ENCODE measurements at regions not wholly inside any gene's neighbourhood (a gene's known extent, or its start where the extent isn't known, plus 50 kb on each side); places are given as distances from the start of the nearest gene placed in this dataset.

DNA sequence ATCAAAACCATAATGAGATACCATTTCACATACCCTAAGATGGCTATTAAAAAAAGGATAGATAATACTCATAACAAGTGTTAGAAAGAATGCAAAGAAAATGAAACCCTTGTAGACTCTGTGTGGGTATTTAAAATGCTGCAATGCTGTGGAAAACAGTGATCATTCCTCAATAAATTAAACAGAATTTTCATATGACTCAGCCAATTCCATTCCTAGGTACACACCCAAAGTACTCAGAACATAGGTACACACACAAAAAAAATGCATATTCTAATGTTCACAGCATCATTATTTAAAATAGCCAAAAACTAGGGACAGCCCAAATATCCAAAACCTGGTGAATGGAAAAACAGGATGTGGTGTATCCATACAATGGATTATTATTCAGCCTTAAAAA lies 502.3 kb downstream of the KCNJ3 start:
- DNase-seq, result no peak

DNA sequence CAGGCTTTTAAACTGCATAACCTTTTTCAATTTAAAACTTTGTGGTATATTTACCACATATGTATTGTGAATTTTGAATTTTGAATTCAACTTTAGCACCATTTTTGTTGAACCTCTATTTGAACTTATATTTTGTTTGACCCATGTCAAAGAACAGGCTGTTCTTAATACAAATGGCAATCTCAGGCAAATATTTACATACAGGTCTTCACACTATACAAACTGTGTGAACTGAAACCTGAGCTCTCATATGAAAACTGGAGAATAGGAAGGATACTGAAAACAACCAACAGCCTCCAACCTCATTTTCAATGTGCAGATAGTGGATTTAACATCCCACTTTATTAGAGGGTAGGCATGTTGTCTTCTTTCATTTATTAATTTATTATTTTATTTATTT lies 491.8 kb downstream of the KCNJ3 start:
- TF ChIP-seq, protein P1, sequence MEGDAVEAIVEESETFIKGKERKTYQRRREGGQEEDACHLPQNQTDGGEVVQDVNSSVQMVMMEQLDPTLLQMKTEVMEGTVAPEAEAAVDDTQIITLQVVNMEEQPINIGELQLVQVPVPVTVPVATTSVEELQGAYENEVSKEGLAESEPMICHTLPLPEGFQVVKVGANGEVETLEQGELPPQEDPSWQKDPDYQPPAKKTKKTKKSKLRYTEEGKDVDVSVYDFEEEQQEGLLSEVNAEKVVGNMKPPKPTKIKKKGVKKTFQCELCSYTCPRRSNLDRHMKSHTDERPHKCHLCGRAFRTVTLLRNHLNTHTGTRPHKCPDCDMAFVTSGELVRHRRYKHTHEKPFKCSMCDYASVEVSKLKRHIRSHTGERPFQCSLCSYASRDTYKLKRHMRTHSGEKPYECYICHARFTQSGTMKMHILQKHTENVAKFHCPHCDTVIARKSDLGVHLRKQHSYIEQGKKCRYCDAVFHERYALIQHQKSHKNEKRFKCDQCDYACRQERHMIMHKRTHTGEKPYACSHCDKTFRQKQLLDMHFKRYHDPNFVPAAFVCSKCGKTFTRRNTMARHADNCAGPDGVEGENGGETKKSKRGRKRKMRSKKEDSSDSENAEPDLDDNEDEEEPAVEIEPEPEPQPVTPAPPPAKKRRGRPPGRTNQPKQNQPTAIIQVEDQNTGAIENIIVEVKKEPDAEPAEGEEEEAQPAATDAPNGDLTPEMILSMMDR (IDR thresholded peaks at IDR 0.05), result no peak
- no peak for TF ChIP-seq POLR2A (IDR thresholded peaks at IDR 0.05)
- TF ChIP-seq POLR2AphosphoS5 (IDR thresholded peaks at IDR 0.05), result no peak
- no peak for TF ChIP-seq EP300 (IDR thresholded peaks at IDR 0.05; ENCODE audit: low read depth)
- no peak for DNase-seq
- no peaks in the 10 kb centered on the region for H3K27me3 ChIP-seq
- intact Hi-C loops (cut with DNase I; ENCODE audit: low total_unique reads), result no loop called here
- no peaks in the 10 kb centered on the region for H3K9me3 ChIP-seq
- no peaks in the 10 kb centered on the region for H3K36me3 ChIP-seq
- no peak overlapping the region for H3K27ac ChIP-seq
- in situ Hi-C loops (cut with MboI; ENCODE audit: low pct_ligation_motif_present in 1 of 4, low pct_unique_long_range_greater_than_20kb in 1 of 4, low sequenced_read_pairs in 3 of 4), result no loop called here
- no peaks in the 10 kb centered on the region for H3K4me1 ChIP-seq
- H3K4me3 ChIP-seq, result no peak overlapping the region

More for the DNA sequence above, 502.3 kb downstream of the KCNJ3 start:
- Histone ChIP-seq H3K4me3 (no peak overlapping the region), H3K27ac (no peak overlapping the region), H3K9me3 (no peaks in the 10 kb centered on the region), H3K27me3 (no peaks in the 10 kb centered on the region), H3K4me1 (no peaks in the 10 kb centered on the region), H3K36me3 (no peaks in the 10 kb centered on the region)
- TF ChIP-seq POLR2A (IDR thresholded peaks at IDR 0.05) (no peak), EP300 (IDR thresholded peaks at IDR 0.05; ENCODE audit: low read depth) (no peak), POLR2AphosphoS5 (IDR thresholded peaks at IDR 0.05) (no peak)
- TF ChIP-seq, protein P1 (IDR thresholded peaks at IDR 0.05), result no peak
- intact Hi-C loops (cut with DNase I; ENCODE audit: low total_unique reads) (no loop called here), in situ Hi-C loops (cut with MboI; ENCODE audit: low pct_ligation_motif_present in 1 of 4, low pct_unique_long_range_greater_than_20kb in 1 of 4, low sequenced_read_pairs in 3 of 4) (no loop called here)

DNA sequence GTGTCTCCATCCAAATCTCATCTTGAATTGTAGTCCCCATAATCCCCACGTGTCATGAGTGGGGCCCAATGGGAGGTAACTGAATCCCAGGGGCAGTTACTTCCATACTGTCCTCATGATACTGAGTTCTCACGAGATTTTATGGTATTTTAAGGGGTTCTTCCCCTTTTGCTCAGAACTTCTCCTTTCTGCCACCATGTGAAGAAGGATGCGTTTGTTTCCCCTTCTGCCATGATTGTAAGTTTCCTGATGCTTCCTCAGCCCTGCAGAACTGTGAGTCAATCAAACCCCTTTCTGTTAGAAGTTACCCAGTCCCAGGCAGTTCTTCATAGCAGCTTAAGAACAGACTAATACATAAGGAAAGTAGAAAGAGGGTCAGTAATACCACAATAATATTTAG lies 480.4 kb downstream of the KCNJ3 start:
- WGBS, 2 donors (ENCODE audit: low coverage in 1 of 2), result 47 to 60% methylated on average over 1 to 3 of the region's 3 CpGs
- in situ Hi-C loops (cut with MboI; ENCODE audit: low pct_ligation_motif_present in 1 of 4, low pct_unique_long_range_greater_than_20kb in 1 of 4, low sequenced_read_pairs in 3 of 4), result no loop called here
- Histone ChIP-seq H3K4me1 (no peaks in the 10 kb centered on the region), H3K27ac (no peak overlapping the region), H3K36me3 (no peaks in the 10 kb centered on the region), H3K9me3 (no peaks in the 10 kb centered on the region), H3K4me3 (no peak overlapping the region), H3K27me3 (no peaks in the 10 kb centered on the region)
- DNase-seq, result no peak
- TF ChIP-seq, protein P1 (IDR thresholded peaks at IDR 0.05), result no peak
- TF ChIP-seq POLR2AphosphoS5 (IDR thresholded peaks at IDR 0.05), result no peak
- TF ChIP-seq EP300 (IDR thresholded peaks at IDR 0.05; ENCODE audit: low read depth), result no peak
- no peak for TF ChIP-seq POLR2A (IDR thresholded peaks at IDR 0.05)
- intact Hi-C loops (cut with DNase I; ENCODE audit: low total_unique reads), result no loop called here

DNA sequence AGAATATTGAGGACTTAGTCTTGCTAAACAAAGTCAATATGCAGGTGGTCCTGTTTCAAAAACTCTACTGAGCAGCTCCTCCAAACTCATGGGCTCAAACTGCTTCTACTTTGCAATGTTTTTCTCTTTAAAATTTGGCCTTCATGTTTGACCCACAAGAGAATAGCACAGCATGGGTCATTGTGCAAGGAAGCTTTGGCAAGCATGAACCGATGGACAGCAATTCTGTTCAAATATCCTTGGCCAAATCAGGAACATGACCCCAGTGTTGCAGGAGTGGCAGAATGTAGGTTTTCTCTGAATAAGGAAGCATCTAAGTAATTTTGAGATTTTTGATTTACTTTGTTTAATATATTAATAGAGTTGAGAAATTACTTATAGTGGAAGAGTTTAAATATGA lies 477.9 kb downstream of the KCNJ3 start:
- no peak for DNase-seq
- no peaks in the 10 kb centered on the region for H3K36me3 ChIP-seq
- in situ Hi-C loops (cut with MboI; ENCODE audit: low pct_ligation_motif_present in 1 of 4, low pct_unique_long_range_greater_than_20kb in 1 of 4, low sequenced_read_pairs in 3 of 4) (no loop called here), intact Hi-C loops (cut with DNase I; ENCODE audit: low total_unique reads) (no loop called here)
- WGBS, 2 donors (ENCODE audit: low coverage in 1 of 2), result 67 to 80% methylated on average over 1 of the region's 1 CpG
- TF ChIP-seq, protein P1 (IDR thresholded peaks at IDR 0.05), result no peak
- TF ChIP-seq POLR2A (IDR thresholded peaks at IDR 0.05) (no peak), POLR2AphosphoS5 (IDR thresholded peaks at IDR 0.05) (no peak), EP300 (IDR thresholded peaks at IDR 0.05; ENCODE audit: low read depth) (no peak)
- no peak overlapping the region for H3K4me3 ChIP-seq
- no peaks in the 10 kb centered on the region for H3K4me1 ChIP-seq
- no peak overlapping the region for H3K27ac ChIP-seq
- H3K9me3 ChIP-seq, result no peaks in the 10 kb centered on the region
- H3K27me3 ChIP-seq, result no peaks in the 10 kb centered on the region
